Right lobe of liver (tissue), 6 donors: ENCODE measurements at regions not wholly inside any gene's neighbourhood (a gene's known extent, or its start where the extent isn't known, plus 50 kb on each side); places are given as distances from the start of the nearest gene placed in this dataset.

Source experiments
- ATAC-seq, 4 donors: fragments of 200-7000 bp; cut with Tn5 transposase; one replicate each; pipeline ENCODE4 v1.9.1; 2020; ENCODE audit warnings: mild to moderate bottlenecking in 4 of 4, moderate library complexity in 4 of 4
- DNase-seq, 3 donors: peaks; one replicate each; pipeline ENCODE4 v3.0.0-alpha.2; 2020
- H3K27ac ChIP-seq, 3 donors: fragments of 200-600 bp; one replicate each; pipeline ENCODE4 v1.8.0; 2022
- H3K27me3 ChIP-seq, 2 donors: fragments of 200-600 bp; one replicate each; pipeline ENCODE4 v1.8.0; 2022
- H3K36me3 ChIP-seq, 4 donors: fragments of 200-600 bp; sonication (generic) in 1 of 4; one replicate each; pipeline versions ENCODE4 v1.5.1 to v1.8.0; 2017 to 2022; ENCODE audit warnings: control low read depth in 1 of 4
- H3K4me1 ChIP-seq, 4 donors: fragments of 200-600 bp; sonication (generic) in 1 of 4; one replicate each; pipeline versions ENCODE4 v1.5.1 to v1.8.0; 2017 to 2022; ENCODE audit warnings: control low read depth in 1 of 4
- H3K4me3 ChIP-seq, 3 donors: fragments of 200-600 bp; one replicate each; pipeline ENCODE4 v1.8.0; 2022
- H3K9me3 ChIP-seq, 4 donors: fragments of 200-600 bp; sonication (generic) in 1 of 4; one replicate each; pipeline versions ENCODE4 v1.5.1 to v1.8.0; 2017 to 2022; ENCODE audit warnings: control low read depth in 1 of 4
- POLR2A ChIP-seq: fragments of 450-650 bp; IDR thresholded peaks from one replicate; pipeline ENCODE4 v1.6.1; 2017; ENCODE audit warnings: antibody characterized with exemption, mild to moderate bottlenecking
- WGBS: methylation state at CpG from one replicate; pipeline ENCODE4 v1.1.6; 2018; ENCODE audit warnings: low coverage, low lambda C conversion rate; ENCODE audit not compliant: insufficient coverage; ENCODE audit errors: missing lambda C conversion rate; 5-methylcytosine and 5-hydroxymethylcytosine counted together
- intact Hi-C, 2 donors: fragments of 100-400 bp; cut with DNase I; formaldehyde crosslinking; loops; one replicate each; pipeline versions ENCODE4 v1.11.2 to v1.14.1; 2022
- TF ChIP-seq, protein P1 (sequence below), 4 donors: fragments of 200-600 bp in 3 of 4; fragments of 450-650 bp in 1 of 4; IDR thresholded peaks; one replicate each; pipeline versions ENCODE4 v1.5.1 to v1.8.0; 2016 to 2022; ENCODE audit warnings: antibody characterized with exemption in 4 of 4, mild to moderate bottlenecking in 2 of 4
- donor health status: DM: no; HTN: yes; CAD: no.
- donor health status: DM: no; HTN: no; CAD: no.
- donor health status: DM: no; HTN: no; CAD: no.
- donor health status: DM: no; HTN: yes; CAD: no.
- donor health status: DM: no; HTN: yes; CAD: no.

DNA sequence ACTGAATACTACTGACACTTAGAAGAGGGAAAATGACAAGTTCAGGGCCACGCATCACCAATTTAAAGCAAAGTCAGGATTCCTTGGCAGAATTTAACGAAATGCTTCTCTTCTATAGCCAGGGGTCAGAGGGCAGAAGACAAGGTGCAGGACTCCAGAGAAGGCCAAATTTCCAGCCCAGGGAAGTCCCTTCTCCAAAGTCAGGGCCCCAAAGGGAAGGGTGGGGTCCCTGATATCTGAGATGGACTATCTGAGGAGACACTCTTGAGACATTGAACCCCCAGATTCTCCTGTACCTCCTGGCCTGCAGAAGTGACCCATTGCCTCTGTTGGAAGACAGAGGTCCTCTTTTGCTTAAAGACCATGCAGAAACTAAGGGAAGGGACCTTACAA lies 91.2 kb downstream of the RPS6KA4 start:
- no peak for DNase-seq
- Histone ChIP-seq H3K4me1 (peaks cover 0 to 19% (median 8%) of the 10 kb centered on the region in 4 donors), H3K36me3 (no peaks in the 10 kb centered on the region), H3K4me3 (no peak overlapping the region), H3K27ac (no peak overlapping the region), H3K27me3 (no peaks in the 10 kb centered on the region), H3K9me3 (no peaks in the 10 kb centered on the region)
- no peak for TF ChIP-seq POLR2A
- TF ChIP-seq, protein P1, sequence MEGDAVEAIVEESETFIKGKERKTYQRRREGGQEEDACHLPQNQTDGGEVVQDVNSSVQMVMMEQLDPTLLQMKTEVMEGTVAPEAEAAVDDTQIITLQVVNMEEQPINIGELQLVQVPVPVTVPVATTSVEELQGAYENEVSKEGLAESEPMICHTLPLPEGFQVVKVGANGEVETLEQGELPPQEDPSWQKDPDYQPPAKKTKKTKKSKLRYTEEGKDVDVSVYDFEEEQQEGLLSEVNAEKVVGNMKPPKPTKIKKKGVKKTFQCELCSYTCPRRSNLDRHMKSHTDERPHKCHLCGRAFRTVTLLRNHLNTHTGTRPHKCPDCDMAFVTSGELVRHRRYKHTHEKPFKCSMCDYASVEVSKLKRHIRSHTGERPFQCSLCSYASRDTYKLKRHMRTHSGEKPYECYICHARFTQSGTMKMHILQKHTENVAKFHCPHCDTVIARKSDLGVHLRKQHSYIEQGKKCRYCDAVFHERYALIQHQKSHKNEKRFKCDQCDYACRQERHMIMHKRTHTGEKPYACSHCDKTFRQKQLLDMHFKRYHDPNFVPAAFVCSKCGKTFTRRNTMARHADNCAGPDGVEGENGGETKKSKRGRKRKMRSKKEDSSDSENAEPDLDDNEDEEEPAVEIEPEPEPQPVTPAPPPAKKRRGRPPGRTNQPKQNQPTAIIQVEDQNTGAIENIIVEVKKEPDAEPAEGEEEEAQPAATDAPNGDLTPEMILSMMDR (IDR thresholded peaks at IDR 0.05) = no peak
- 60% methylated on average over 2 of the region's 2 CpGs for WGBS
- intact Hi-C loops = no loop called here
- ATAC-seq = no peak

GRCh38 chr11:64451856-64452255 lies 92.9 kb downstream of the RPS6KA4 start:
- DNase-seq = no peak
- Histone ChIP-seq H3K27ac (no peak overlapping the region), H3K4me3 (no peak overlapping the region), H3K4me1 (peaks cover 0 to 19% (median 8%) of the 10 kb centered on the region in 4 donors), H3K9me3 (no peaks in the 10 kb centered on the region), H3K27me3 (no peaks in the 10 kb centered on the region), H3K36me3 (no peaks in the 10 kb centered on the region)
- TF ChIP-seq, protein P1 (IDR thresholded peaks at IDR 0.05) = no peak
- no peak for TF ChIP-seq POLR2A
- intact Hi-C loops = no loop called here
- no peak for ATAC-seq
- WGBS = 56% methylated on average over 5 of the region's 7 CpGs

- H3K4me1 ChIP-seq = peaks cover 0 to 11% (median 5%) of the 10 kb centered on the region in 4 donors
- 60% methylated on average over 1 of the region's 1 CpG for WGBS
Observed at GRCh38 chr11:64453466-64453865, 94.5 kb downstream of the RPS6KA4 start.

DNA sequence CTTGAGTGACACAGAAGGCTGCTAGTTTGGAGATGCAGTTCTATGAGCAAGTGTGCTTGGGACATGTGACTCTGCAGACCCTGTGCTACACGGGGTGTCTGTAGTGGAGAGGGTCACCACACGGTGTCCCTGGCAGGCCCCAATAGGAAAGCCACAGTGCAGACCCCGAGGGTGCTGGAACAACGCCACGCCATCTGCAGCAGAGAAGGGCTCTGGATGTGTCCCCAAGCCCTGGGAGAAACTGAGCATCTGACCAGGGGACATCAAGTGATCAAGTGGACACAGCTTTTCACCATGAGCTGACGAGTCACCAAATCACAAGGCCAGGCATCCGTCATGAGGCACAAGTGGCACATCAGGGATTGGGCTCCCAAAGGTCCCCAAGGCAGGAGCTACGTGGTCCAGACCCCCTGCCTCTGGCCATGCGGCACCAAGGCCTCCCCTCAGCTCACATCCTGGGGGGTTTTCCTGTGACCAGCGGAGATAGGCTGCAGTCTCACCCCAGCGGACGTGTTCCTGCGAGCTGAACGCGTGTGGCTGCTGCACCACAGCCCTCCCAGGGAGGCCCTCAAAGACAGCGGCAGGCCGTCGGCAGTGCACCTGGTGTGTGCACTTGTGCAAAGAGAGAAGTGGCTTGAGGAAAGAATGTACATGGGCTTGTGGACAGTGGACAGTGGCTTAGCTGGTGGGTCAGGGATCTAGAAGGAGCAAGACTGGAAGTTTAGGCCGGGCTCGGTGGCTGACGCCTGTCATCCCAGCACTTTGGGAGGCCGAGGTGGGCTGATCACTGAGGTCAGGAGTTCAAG lies 96.7 kb downstream of the RPS6KA4 start:
- intact Hi-C loops = no loop called here
- no peaks in the 10 kb centered on the region for H3K36me3 ChIP-seq
- H3K27me3 ChIP-seq = no peaks in the 10 kb centered on the region
- 93% methylated on average over 5 of the region's 22 CpGs for WGBS
- TF ChIP-seq, protein P1 (IDR thresholded peaks at IDR 0.05) = no peak
- TF ChIP-seq POLR2A = no peak
- H3K9me3 ChIP-seq = no peaks in the 10 kb centered on the region
- H3K4me3 ChIP-seq = no peak overlapping the region
- ATAC-seq (no peak), DNase-seq (no peak)
- H3K4me1 ChIP-seq = no peaks in the 10 kb centered on the region
- H3K27ac ChIP-seq = no peak overlapping the region

More at GRCh38 chr11:64453466-64453865, 94.5 kb downstream of the RPS6KA4 start:
- Histone ChIP-seq H3K4me3 (no peak overlapping the region), H3K36me3 (no peaks in the 10 kb centered on the region), H3K9me3 (no peaks in the 10 kb centered on the region), H3K27ac (no peak overlapping the region), H3K27me3 (no peaks in the 10 kb centered on the region)
- intact Hi-C loops = no loop called here
- TF ChIP-seq, protein P1 (IDR thresholded peaks at IDR 0.05) = no peak
- no peak for TF ChIP-seq POLR2A
- DNase-seq (no peak), ATAC-seq (no peak)
